Hepatocyte (in vitro differentiated cells): ENCODE measurements at regions not wholly inside any gene's neighbourhood (a gene's known extent, or its start where the extent isn't known, plus 50 kb on each side); places are given as distances from the start of the nearest gene placed in this dataset.

Experiments used
- CTCF ChIP-seq: fragments of 200-600 bp; sonication (generic); IDR thresholded peaks from 2 replicates; pipeline ENCODE4 v1.5.1; 2016; ENCODE audit warnings: antibody characterized with exemption, mild to moderate bottlenecking; ENCODE audit not compliant: poor library complexity
- EZH2 ChIP-seq: fragments of 200-600 bp; sonication (generic); IDR thresholded peaks from 2 replicates; pipeline ENCODE4 v1.6.1; 2016; ENCODE audit warnings: antibody characterized with exemption, mild to moderate bottlenecking, borderline replicate concordance
- EZH2phosphoT487 ChIP-seq: fragments of 200-600 bp; sonication (generic); IDR thresholded peaks from one replicate; pipeline ENCODE4 v1.6.1; 2018; ENCODE audit warnings: antibody characterized with exemption, mild to moderate bottlenecking, low read depth, moderate library complexity; ENCODE audit not compliant: unreplicated experiment, severe bottlenecking

GRCh38 chr9:118330191-118330986 lies 626.2 kb downstream of the TLR4 start:
- TF ChIP-seq CTCF, result no peak
- TF ChIP-seq EZH2phosphoT487, result no peak
- TF ChIP-seq EZH2, result no peak
